Astrocyte of the spinal cord (primary cell): ENCODE measurements at regions not wholly inside any gene's neighbourhood (a gene's known extent, or its start where the extent isn't known, plus 50 kb on each side); places are given as distances from the start of the nearest gene placed in this dataset.

Experiments
- DNase-seq: peaks from one replicate; pipeline ENCODE4 v3.0.0; 2011; ENCODE audit warnings: low read depth, low spot score
- H3K4me3 ChIP-seq: 2 replicates; pipeline ENCODE4 v1.5.1; 2011; ENCODE audit warnings: low read depth, mild to moderate bottlenecking, low read length, moderate library complexity
- in situ Hi-C: cut with HindIII; loops from 2 replicates; pipeline ENCODE4 v1.10.0; 2017; ENCODE audit warnings: low sequenced_read_pairs
- TF ChIP-seq, protein P1 (sequence below): IDR thresholded peaks from 2 replicates; pipeline ENCODE4 v1.5.1; 2012; ENCODE audit warnings: low read depth, mild to moderate bottlenecking, low read length, inconsistent platforms

DNA sequence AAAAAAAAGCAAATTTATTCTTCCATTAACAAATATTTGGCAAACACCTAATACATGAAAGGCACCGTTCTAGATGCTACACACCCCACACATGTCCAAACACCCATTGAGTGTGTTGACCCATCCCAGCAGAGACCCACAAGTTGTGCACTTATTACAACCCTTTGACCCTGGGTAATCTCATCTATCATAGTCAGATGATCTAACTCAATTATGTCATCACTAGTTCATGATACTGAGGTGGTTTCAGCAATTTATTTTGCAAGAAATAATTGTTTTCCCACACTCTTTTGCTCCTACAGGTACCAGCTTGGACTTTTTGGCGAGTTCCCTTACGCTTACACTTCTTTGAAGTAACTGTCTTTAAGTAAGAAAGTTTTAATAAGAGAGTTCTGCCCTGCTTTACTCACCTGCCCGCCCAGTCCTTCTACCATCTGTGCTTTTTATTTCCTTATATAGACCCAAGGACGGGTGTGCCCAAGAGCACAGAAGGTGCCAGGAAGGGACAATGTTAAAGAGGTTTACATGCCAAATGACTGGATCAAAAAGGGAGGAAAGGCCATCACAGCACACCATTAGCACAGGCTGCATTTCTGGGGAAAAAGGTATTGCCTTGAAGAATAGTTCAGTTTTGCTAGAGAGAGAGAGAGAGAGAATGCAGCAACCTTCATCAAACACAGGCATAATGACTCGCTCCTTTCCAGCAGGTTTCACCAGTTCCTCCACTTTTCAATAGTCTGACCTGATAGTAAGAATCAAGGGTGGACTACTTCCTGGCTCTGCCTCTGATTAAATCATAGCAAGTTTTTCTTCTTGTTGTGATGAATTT lies 54.5 kb upstream of the ATP11B start:
- no peak overlapping the region for H3K4me3 ChIP-seq
- in situ Hi-C loops, result no loop called here
- TF ChIP-seq, protein P1, sequence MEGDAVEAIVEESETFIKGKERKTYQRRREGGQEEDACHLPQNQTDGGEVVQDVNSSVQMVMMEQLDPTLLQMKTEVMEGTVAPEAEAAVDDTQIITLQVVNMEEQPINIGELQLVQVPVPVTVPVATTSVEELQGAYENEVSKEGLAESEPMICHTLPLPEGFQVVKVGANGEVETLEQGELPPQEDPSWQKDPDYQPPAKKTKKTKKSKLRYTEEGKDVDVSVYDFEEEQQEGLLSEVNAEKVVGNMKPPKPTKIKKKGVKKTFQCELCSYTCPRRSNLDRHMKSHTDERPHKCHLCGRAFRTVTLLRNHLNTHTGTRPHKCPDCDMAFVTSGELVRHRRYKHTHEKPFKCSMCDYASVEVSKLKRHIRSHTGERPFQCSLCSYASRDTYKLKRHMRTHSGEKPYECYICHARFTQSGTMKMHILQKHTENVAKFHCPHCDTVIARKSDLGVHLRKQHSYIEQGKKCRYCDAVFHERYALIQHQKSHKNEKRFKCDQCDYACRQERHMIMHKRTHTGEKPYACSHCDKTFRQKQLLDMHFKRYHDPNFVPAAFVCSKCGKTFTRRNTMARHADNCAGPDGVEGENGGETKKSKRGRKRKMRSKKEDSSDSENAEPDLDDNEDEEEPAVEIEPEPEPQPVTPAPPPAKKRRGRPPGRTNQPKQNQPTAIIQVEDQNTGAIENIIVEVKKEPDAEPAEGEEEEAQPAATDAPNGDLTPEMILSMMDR, result no peak
- no peak for DNase-seq

DNA sequence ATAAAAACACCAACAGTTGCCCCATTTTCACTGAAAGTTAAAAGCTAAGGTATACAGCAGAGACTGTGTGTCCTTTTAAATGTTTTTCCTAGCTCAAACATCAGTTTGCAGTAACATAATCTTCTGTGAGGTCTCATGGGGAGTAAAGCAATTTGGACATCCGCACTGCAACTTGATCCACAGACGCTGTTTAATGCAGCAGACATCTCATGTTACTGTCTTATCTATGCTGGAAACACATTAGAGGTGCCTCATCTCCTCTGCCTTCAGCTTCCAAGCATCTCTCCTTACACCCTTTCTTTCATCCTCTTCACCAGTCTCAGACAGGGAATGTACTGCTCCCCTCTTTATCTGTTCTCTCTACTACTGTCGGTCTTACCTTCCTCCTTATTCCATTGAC lies 53.7 kb upstream of the ATP11B start:
- peak; percentile 59 for DNase-seq
- in situ Hi-C loops, result no loop called here
- TF ChIP-seq, protein P1, result no peak
- H3K4me3 ChIP-seq, result no peak overlapping the region

DNA sequence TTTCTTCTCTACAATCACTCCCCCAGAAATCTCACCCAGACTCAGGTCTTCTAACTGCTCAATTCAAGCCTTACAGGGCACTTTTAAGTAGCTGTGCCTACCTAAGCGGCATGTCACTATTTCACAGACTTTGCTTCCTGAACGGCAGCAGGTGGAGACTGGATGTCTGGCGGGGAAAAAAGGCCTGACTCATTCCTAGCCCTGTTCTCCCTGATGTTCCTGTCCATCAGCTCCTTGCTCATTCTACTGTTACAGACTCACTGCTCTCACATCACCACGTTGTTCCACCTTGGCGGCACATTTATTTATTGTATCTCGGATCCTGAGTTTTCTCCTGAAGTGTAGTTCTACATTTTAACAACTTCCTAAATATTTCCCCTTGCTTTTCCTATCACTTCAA lies 52.6 kb upstream of the ATP11B start:
- H3K4me3 ChIP-seq, result no peak overlapping the region
- in situ Hi-C loops, result no loop called here
- TF ChIP-seq, protein P1, result no peak
- DNase-seq, result no peak

DNA sequence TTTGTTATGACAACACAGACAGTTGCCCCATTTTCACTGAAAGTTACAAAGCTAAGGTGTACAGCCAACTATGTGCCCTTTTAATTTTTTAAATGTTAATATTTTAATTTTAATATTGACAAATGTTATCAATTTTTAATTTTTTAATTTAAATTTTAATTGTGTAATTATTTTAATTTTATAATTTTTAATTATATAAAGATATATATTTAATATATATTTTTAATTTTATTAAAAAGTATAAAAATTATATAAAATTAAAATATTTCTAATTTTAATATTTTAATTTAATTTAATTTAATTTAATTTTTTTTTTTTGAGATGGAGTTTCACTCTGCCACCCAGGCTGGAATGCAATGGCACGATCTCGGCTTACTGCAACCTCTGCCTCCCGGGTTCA lies 52.1 kb upstream of the ATP11B start:
- TF ChIP-seq, protein P1, result no peak
- no peak overlapping the region for H3K4me3 ChIP-seq
- in situ Hi-C loops, result no loop called here

More for the DNA sequence above, 52.1 kb upstream of the ATP11B start:
- no peak for DNase-seq
